ENCODE measurements at regions not wholly inside any gene's neighbourhood (a gene's known extent, or its start where the extent isn't known, plus 50 kb on each side); places are given as distances from the start of the nearest gene placed in this dataset.
A peak's percentile ranks its signal among the peaks of the same experiment; 100 is the strongest.
"Not testable (repeated sequence)": the region's sequence is repeated elsewhere in the genome, so short reads cannot be mapped to it uniquely, and the experiment has no call there.

DNA sequence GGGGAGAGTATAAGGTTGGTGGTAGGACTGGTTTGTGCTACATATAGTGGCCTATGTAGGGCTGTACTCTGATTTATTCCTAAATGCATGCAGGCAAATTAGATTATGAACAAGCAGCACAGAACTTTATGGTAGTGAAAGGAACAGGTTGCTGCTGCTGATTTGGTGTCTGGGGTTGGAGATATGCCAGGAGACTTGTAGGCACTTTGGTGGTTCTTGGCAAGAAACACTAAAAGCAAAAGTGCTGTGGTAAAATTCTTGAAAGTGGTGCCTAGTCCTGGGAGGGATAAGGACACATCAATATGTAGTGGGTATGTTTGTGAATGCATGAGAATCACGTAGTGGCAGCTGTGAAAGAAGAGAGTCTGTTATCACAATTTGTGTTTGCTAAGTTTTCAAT, 2126.0 kb downstream of the TP53TG3F start:
- DNase-seq = no peak

DNA sequence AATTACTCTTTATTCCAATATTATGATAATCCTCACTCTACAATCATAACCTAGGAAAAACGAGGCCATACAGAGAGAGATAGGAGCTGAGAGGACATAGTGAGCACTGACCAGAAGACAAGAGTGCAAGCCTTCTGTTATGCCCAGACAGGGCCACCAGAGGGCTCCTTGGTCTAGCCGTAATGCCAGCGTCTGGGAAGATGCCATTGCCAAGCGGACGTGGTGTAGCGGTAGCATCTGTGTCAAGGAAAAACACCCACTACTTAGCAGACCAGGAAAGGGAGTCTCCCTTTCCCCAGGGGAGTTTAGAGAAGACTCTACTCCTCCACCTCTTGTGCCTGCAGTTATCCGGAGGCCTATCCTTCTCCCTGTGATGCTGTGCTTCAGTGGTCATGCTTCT, 2131.5 kb downstream of the TP53TG3F start:
- not testable (repeated sequence) for DNase-seq

DNA sequence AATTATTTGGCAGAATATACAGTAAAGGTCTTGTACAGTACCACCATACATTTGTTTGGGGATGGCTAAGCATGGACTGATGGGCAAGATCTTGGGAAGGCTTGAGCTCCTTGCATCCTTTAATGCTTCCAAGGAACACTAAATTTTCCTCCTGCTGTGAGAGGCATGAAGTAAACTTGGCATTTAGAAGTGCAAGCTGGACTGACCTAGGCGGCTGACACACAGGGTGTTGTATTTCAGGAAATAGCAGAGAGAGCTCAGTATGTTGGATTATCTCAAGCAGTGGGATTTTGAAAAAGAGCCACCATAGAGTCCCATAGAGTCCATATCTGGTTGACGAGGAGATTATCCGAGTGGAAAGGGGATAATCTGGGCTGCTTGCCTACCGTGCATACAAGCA, 2137.1 kb downstream of the TP53TG3F start:
- no peak for DNase-seq

DNA sequence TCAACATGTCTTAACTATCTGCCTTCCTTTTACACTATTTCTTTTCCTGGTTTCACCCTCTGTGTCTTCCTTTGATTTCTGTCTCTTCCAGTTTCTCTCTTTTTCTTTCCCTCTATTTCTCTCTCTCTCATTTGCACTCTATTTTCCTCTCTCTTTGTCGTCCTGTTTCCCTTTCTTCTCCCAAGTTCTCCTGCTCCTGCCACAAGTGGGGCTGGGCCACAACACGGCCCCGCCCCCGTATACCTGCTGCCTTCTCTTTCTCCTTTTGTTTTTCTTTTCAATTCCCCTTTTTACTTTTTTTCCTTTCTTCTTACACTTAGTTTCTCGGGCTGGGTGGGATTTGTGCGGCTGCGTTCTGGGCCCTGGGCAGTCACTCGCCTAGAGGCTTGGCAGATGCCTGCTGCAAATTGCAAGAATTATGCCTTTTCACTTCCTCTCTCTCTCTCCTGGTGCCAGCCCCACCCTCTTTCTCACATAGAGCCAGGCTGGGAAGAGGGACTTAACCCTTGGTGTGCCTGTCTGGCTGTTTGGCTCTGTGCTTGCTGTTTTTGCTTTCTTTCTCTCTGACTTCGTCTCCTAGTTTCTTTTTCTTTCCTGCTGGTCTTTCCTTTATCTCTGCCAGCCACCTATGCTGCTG, 2139.4 kb downstream of the TP53TG3F start:
- no peak for DNase-seq

DNA sequence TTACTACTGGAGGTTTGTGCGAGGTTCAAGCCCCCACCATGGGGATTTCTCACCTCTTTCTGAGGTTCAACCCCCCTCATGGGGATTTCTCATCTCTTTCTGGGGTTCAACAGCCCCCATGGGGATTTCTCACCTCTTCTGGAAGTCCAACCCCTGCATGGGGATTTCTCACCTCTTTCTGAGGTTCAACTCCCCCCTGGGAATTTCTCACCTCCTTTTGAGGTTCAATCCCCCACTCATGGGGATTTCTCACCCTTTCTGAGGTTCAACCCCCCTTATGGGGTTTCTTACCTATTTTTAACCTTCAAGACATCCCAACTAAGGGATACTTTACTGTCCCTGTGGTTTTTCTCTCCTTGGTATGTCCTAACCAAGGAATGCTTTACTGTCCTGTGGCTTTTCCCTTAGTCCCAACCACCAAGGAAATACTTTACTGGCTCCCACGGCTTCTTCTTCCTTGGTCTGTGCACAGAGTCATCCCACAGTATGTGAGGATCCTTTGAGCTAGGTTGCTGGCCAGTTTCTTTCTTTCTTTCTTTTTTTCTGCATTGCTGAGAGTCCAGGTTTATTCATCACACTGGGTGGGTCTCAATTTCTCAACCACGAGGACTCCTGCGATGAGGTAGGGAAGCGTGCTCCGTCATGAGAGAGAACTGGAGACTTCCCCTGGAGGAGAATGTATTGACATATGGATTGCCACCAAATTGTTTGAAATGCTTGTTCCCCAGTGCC, 2140.2 kb downstream of the TP53TG3F start:
- no peak for DNase-seq

DNA sequence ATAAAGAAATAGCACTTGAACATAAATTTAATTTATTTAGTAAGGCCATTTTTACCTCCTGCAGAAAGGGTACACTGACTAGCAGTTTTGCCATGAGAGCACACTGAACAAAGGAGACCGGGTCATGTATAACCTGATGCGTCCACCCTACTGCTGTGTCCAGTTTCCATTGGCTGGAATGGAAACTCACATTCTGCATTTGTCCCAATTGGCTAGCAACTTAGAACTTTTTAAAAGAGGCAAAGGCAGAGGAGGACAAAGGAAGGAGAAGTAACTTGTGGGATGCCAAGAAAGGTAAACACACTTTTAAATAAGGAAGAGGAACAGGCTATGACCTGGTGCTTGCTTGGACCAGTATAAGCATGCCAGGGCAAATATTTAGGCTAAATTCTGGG, 2140.7 kb downstream of the TP53TG3F start:
- not testable (repeated sequence) for DNase-seq

DNA sequence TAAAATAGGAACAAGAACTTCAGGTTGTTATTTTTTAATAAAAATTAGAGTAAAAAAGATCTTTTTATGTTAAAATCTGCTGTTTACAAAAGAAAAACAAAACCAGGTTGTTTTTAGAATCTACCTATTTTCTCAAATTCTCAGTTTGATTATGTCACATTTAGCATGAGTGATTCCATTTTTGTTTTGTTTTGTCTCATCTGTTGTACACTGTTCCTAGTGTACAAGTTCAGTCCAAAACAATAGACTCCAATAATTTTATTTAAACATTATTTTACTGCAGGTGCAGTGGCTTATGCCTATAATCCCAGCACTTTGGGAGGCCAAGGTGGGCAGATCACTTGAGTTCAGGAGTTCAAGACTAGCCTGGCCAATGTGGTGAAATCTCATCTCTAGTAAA, 2142.7 kb downstream of the TP53TG3F start:
- no peak for DNase-seq

DNA sequence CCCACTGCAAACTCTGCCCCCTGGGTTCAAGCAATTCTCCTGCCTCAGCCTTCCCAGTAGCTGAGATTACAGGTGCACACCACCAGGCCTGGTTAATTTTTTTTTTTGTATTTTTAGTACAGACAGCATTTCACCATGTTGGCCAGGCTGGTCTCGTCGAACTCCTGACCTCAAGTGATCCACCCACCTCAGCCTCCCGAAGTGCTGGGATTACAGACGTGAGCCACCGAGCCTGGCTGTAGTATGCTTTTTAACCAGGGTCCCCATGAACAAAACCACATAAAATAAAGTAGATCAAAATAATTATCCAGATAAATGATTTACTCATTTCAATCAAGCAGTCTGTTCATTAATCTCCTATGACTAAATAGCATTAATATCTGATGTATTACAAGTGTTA, 2144.0 kb downstream of the TP53TG3F start:
- not testable (repeated sequence) for DNase-seq

DNA sequence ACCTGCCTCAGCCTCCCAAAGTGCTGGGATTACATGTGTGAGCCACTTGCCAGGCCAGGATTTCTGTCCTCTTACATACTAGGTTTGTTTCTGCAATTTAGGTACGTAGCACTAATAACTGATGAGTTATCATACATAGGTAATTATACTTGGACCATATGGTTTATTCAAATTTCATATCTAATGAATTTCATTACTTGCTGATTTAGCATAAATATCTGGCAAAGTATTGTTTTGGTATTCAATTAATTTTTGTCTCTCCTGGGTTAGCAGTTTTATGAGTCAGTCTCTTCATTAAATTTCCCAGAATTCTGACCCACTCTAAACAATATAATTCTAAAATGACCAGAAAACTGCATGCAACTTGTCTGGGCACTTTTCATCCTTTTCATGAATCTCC, 2146.5 kb downstream of the TP53TG3F start:
- DNase-seq = no peak

DNA sequence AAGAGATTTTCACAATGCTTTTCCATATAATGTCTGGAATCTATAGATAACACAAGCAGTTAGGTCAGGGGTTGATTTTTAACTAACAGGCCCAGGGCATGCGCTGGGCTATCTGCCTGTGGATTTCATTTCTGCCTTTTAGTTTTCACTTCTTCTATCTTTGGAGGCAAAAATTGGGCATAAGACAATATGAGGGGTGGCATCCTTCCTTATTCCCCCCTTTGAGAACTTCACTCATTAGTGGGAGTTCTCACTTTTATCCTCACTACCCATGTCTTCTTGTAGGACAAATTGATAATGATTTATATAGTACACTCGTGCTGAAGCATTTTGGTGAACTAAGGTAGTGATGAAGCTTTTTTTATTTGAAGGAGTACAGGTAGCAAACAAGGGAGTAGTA, 2155.5 kb downstream of the TP53TG3F start:
- DNase-seq = not testable (repeated sequence)

DNA sequence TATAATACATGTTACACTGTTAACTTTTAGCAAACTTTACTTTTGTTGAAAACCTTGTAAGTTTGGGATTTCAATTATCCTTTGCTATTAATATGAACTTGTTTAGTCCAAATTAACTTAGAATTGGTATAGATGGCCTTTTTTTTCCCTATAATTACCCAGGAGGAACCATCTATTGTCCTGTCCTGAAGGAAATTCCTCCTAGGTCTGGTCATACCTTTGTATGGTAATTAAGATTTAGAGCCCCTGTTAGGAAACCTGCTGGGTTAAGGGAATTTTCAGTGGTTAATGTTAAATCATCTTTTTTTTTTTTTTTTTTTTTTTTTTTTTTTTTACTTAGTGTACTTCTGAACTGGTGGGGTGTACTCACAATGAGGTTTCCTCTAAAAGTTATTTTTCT, 2159.8 kb downstream of the TP53TG3F start:
- DNase-seq = not testable (repeated sequence)

DNA sequence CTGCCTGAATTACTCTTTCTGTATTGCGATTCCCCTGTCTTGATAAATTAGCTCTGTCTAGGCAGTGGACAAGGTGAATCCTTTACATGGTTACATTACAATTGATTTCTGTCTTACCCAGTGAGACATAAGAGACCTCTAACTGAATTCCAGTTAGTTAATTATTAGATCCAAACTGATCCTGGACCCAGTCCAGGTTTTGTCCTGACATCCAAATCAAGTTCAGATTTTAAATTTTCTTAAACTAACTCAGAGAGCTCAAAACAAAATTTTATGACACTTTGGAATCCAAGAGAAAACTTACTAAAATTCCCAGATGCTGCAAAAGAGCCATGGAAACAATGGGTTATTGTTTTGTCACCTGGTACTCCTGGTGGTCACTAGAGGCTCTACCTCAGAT, 2166.6 kb downstream of the TP53TG3F start:
- no peak for DNase-seq

DNA sequence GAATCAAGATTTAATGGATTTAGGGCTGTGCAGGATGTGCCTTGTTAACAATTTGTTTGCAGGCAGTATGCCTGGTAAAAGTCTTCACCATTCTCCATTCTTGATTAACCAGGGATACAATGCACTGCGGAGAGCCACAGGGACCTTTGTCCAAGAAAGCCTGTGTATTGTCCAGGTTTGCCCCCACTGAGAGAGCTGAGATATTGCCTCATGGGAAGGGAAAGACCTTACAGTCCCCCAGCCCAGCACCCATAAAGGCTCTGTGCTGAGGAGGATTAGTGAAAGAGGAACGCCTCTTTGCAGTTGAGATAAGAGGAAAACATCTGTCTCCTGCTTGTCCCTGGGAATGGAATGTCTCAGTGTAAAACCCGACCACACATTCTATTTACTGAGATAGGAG, 2169.6 kb downstream of the TP53TG3F start:
- DNase-seq = no peak

DNA sequence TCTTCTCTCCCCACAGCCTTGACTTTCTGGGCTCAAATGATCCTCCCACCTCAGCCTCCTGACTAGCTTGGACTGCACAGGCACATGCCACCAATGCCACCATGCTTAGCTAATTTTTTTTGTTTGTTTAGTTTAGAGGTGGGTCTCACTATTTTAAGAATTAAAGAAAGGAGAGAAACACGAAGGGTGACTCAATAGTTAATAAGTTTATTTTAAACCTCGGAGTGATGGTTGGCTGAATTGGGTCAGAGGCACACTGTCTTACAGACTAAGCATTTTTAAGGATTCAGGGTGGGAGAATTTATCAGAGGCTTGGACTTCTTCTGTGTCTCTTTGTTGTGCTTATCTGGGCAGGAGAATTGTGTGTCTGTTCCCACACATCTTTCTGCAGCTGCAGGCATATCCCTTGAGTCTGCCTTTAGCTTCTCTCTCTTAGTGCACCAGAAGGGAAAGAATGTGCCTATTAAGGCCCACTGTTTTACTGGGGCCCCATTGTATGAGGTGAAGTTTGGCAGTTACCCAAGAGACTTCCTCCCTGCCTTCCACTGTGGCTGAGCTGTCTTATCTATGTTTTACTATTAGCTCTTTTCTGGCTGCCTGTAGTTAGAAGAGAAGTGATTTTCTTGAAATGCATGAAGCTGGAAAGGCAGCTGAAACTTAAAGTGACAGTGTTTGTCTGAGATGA, 2172.0 kb downstream of the TP53TG3F start:
- no peak for DNase-seq

DNA sequence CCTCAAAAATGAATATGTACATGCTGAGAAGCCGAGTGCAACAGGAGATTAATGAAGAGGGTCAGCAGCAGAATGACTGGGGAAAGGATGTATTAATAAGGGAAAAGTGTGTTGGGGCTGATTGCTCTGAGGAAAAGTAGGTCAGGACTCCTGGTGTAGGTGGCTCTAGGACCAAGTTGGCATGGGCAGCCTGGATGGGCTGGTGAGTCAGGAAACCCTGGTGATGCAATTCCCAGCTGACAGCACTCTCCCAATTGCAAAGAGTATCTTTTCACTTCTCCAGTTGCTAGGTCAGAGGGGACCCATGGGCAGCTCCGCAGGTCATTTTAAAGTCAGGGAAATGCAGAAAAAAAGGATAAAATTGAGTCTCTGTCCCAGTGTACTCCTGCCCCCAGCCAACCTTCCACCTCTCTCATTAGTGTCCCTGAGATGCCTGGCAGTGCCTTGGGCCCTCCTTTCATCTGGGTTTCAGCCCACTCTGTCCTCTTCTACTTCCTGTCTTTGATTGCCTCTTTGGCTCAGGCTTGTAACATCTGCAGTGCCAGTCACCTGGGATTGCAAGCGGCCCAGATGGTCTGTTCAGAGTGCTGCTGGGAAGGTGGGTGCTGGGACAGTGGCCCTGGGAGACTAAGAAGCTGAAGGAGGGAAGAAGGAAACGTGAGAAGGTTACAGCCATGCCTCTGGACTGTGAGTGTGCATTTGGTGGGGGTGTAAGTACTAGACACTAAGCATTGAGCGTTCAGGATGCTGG, 2177.2 kb downstream of the TP53TG3F start:
- peak; percentile 44 for DNase-seq

DNA sequence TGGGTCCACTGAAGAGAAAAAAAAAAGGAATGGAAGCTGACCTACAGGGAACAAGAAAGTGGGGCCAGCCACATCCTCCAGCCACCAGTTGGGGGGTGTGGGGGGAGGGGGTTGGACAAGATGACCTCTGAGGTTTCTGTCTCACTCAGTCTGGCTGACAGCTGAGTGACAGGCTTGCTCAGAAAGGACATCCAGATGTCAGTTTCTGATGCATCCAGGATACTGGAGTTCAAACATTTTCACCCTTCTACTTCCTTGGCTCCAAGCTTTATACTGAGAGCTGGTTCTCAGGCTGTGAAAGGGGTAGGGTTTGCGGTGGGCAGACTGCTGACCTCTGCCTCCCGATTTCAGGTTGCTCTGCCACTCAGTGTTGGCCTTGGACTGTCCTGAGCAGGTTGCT, 2178.3 kb downstream of the TP53TG3F start:
- no peak for DNase-seq

DNA sequence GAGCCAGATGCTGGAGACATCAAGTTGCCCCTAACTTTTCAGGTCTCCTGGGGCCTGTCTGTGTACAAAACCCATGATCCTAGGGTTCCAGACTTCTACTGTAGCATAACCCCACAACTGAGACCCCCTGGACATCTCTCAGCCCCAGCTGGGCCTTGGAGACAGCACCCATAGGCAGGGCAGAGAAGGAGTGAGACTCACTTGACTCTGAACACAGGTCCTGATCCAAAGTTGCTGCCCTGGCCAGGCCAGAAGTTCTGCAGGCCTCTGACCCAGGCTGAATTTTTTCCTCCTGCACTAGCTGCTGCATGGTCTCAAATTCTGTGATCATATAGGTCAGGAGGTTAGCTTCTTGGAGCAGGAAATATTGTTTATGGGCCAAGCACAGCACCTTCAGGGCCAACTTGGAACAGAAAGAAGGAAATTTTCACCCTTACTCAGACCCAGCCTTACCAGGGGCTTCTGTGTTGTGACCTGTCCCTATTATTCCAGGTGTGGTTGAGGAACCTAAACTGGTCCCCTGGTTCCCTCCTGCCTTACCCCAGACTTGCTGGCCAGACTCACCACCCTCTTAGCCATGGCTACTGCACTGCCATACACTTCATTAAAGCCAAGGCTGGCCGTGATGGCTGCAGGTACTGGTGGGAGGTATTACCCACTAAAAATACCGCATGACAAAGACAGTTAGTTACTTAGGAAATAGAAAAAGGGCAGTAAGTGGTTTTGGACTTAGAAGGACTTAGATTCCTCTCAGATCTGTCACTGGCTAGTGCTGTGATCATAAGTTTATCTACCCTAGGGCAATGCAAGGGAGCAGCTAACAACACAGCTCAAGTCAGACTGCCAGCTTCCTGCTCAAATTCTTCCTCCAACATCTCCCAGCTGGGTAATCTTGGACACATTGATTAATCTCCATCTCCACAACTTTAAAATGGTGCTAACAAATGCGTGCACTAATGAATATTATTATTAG, 2180.1 kb downstream of the TP53TG3F start:
- no peak for DNase-seq

DNA sequence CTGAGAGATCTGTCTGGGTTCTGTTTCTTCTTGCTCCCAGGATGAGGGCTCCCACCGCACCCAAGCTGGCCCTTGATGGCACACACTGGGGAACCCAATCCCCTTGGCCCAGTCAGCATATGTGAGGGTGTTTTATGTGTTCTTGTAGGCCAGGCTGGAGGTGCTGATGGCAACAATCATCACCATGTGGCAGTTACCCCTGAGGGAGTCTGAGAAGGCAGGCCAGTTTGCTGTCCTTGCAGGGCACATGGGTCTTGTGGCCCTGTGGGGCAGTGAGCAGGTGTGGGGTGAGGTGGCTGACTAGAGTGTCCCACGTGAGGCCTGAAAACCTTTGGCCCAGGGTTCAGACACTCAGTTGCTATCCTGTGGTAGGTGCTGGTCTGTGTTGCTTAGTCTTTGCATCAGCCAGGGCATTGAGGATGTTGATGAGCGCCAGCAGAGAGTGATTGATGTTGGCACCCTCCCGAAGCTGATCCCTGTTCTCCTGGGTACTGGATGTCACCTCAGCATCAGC, 2183.0 kb downstream of the TP53TG3F start:
- no peak for DNase-seq

DNA sequence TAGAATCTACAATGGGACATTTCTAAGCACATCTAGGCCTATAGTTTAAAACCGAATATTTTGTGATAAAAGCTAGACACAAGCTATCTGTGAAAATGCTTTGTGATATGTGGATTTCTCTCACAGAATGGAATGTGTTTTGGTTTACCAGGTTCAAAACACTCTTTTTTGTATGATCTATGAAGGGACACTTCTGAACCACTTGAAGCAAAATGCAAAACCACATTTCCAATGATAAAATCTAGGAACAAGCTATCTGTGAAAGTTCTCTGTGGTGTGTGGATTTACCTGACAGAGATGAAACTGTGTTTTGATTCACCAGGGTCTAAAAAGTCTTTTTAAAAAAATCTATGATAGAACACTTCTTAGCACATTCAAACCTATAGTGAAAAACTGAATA, 2192.4 kb downstream of the TP53TG3F start:
- no peak for DNase-seq

DNA sequence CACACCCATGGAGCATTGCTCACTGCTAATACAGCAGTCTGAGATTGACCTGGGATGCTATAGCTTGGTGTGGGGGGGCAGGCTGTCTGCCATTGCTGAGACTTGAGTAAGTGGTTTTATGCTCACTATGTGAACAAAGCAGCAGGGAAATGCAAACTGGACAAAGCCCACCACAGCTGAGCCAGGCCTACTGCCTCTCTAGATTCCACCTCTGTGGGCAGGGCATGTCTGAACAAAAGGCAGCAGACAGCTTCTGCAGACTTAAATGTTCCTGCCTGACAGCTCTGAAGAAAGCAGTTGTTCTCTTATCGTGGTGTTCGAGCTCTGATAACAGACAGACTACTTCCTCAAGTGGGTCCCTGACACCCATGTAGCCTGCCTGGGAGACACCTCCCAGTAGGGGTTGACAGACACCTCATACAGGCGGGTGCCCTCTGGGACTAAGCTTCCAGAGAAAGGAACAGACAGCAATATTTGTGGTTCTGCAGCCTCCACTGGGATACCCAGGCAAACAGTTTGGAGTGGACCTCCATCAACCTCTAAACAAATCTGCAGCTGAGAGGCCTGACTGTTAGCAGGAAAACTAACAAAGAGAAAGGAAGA, 2204.8 kb downstream of the TP53TG3F start:
- DNase-seq = no peak

DNA sequence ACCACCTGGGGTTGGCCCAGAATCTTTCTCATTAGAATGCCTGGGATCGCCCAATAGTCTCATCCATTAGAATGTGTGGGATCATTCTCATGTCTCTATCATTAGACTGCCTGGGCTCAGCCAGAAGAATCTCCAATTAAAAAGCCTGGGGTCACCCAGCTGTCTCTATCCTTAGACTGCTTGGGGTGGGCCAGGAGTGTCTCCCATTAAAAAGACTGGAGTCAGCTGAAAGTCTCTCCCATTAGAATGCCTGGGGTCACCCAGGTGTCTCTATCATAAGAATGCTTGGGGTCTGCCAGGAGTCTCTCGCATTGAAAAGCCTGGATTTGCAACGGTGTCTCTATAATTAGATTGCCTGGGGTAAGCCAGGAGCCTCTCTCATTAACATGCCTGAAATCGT, 2225.7 kb downstream of the TP53TG3F start:
- no peak for DNase-seq

DNA sequence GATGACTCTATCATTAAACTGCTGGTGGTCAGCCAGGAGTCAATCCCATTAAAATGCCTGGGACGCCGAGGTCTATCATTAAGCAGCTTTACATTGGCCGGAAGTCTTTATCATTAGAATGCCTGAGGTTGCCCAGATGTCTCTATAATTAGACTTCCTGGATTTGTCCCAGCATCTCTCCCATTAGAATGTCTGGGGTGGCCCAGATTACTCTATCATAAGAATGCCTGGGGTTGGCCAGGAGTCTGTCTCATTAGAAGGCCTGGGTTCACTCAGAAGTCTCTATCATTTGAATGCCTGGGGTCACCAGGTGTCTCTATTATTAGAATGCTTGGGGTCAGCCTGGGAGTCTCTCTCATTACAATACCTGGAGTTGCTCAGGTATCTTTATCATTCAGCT, 2227.2 kb downstream of the TP53TG3F start:
- DNase-seq = no peak

All from NCI-H2171 (cell line).